ENCODE measurements at regions not wholly inside any gene's neighbourhood (a gene's known extent, or its start where the extent isn't known, plus 50 kb on each side); places are given as distances from the start of the nearest gene placed in this dataset.

GRCh38 chr5:82812575-82812974 lies 264.6 kb downstream of the TMEM167A start:
- Histone ChIP-seq H3K27ac (no peak overlapping the region), H3K4me1 (peaks cover 0 to 9% (median 0%) of the 10 kb centered on the region in 6 donors), H3K9me3 (no peaks in the 10 kb centered on the region), H3K36me3 (no peaks in the 10 kb centered on the region), H3K4me3 (no peak overlapping the region), H3K27me3 (replicated peaks in 1 of 7) (no peaks in the 10 kb centered on the region)
- DNase-seq: no peak
- TF ChIP-seq POLR2A (IDR thresholded peaks at IDR 0.05) (no peak), POLR2AphosphoS5 (IDR thresholded peaks at IDR 0.05) (no peak), CTCF (IDR thresholded peaks at IDR 0.05 in 8 of 11, conservative IDR thresholded peaks at IDR 0.05 in 3 of 11) (no peak)
- 44 to 89% (median 67%) methylated on average over 2 of the region's 2 CpGs for WGBS, 5 donors
- intact Hi-C loops (cut with DNase I; ENCODE audit: low total_unique reads): no loop called here

- Histone ChIP-seq H3K9me3 (no peaks in the 10 kb centered on the region), H3K36me3 (no peaks in the 10 kb centered on the region), H3K27me3 (replicated peaks in 1 of 7) (no peaks in the 10 kb centered on the region), H3K4me3 (no peak overlapping the region), H3K27ac (no peak overlapping the region), H3K4me1 (peaks cover 0 to 9% (median 0%) of the 10 kb centered on the region in 6 donors)
- TF ChIP-seq POLR2AphosphoS5 (IDR thresholded peaks at IDR 0.05): no peak
- TF ChIP-seq CTCF (IDR thresholded peaks at IDR 0.05 in 8 of 11, conservative IDR thresholded peaks at IDR 0.05 in 3 of 11): no peak
- TF ChIP-seq POLR2A (IDR thresholded peaks at IDR 0.05): no peak
- DNase-seq: no peak
- intact Hi-C loops (cut with DNase I; ENCODE audit: low total_unique reads): no loop called here
- WGBS, 5 donors: 88 to 95% (median 88%) methylated on average over 6 of the region's 6 CpGs
Measured at GRCh38 chr5:82811490-82811889, 265.7 kb downstream of the TMEM167A start.

GRCh38 chr5:82809420-82810143 lies 267.6 kb downstream of the TMEM167A start:
- DNase-seq: no peak
- Histone ChIP-seq H3K4me3 (no peak overlapping the region), H3K4me1 (peaks cover 0 to 9% (median 0%) of the 10 kb centered on the region in 6 donors), H3K27me3 (replicated peaks in 1 of 7) (no peaks in the 10 kb centered on the region), H3K9me3 (no peaks in the 10 kb centered on the region), H3K36me3 (no peaks in the 10 kb centered on the region), H3K27ac (no peak overlapping the region)
- intact Hi-C loops (cut with DNase I; ENCODE audit: low total_unique reads): no loop called here
- TF ChIP-seq POLR2A (IDR thresholded peaks at IDR 0.05) (no peak), POLR2AphosphoS5 (IDR thresholded peaks at IDR 0.05) (no peak), CTCF (IDR thresholded peaks at IDR 0.05 in 8 of 11, conservative IDR thresholded peaks at IDR 0.05 in 3 of 11) (no peak)
- WGBS, 5 donors: 86 to 92% (median 88%) methylated on average over 2 of the region's 2 CpGs

GRCh38 chr5:82808960-82809359 lies 268.2 kb downstream of the TMEM167A start:
- Histone ChIP-seq H3K27ac (no peak overlapping the region), H3K27me3 (replicated peaks in 1 of 7) (no peaks in the 10 kb centered on the region), H3K4me3 (no peak overlapping the region), H3K36me3 (no peaks in the 10 kb centered on the region), H3K4me1 (peaks cover 0 to 9% (median 0%) of the 10 kb centered on the region in 6 donors), H3K9me3 (no peaks in the 10 kb centered on the region)
- DNase-seq: no peak
- no peak for TF ChIP-seq CTCF (IDR thresholded peaks at IDR 0.05 in 8 of 11, conservative IDR thresholded peaks at IDR 0.05 in 3 of 11)
- WGBS, 5 donors: 37 to 70% (median 43%) methylated on average over 3 of the region's 3 CpGs
- intact Hi-C loops (cut with DNase I; ENCODE audit: low total_unique reads): no loop called here
